ENCODE measurements at regions not wholly inside any gene's neighbourhood (a gene's known extent, or its start where the extent isn't known, plus 50 kb on each side); places are given as distances from the start of the nearest gene placed in this dataset.
"Not testable (repeated sequence)": the region's sequence is repeated elsewhere in the genome, so short reads cannot be mapped to it uniquely, and the experiment has no call there.

- Histone ChIP-seq H3K9me3 (ENCODE audit: control insufficient read depth, insufficient read depth, low read length) (no peaks in the 10 kb centered on the region), H3K36me3 (ENCODE audit: control insufficient read depth, insufficient read depth, low read length) (no peaks in the 10 kb centered on the region), H3K4me1 (ENCODE audit: control insufficient read depth, insufficient read depth, low read length) (no peaks in the 10 kb centered on the region), H3K27ac (ENCODE audit: low read depth, low read length) (no peak overlapping the region), H3K27me3 (ENCODE audit: control insufficient read depth, insufficient read depth, low read length) (no peaks in the 10 kb centered on the region), H3K4me3 (ENCODE audit: low read depth, low read length) (no peak overlapping the region)
- no peak for DNase-seq (ENCODE audit: low read depth in 4 of 6, low spot score in 6 of 6)
These were observed 356.8 kb upstream of the PCDH10 start for GRCh38 chr4:132792310-132792709.

DNA sequence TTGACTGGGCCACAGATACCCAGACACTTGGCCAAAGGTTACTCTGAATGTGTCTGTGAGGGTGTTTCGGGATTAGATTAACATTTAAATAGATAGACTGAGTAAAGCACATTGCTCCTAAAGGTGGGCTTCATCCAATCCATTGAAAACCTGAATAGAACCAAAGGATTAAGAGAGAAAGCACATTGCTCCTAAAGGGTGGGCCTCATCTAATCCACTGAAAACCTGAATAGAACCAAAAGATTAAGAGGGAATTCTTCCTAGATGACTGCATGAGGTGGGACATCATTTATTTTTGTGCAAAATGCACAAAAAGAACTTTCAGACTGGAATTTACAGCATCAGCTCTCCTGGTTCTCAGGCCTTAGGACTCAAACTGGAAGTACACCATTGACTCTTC, 351.2 kb upstream of the PCDH10 start:
- Histone ChIP-seq H3K4me1 (ENCODE audit: control insufficient read depth, insufficient read depth, low read length) (no peaks in the 10 kb centered on the region), H3K4me3 (ENCODE audit: low read depth, low read length) (no peak overlapping the region), H3K27ac (ENCODE audit: low read depth, low read length) (no peak overlapping the region), H3K9me3 (ENCODE audit: control insufficient read depth, insufficient read depth, low read length) (no peaks in the 10 kb centered on the region), H3K36me3 (ENCODE audit: control insufficient read depth, insufficient read depth, low read length) (no peaks in the 10 kb centered on the region), H3K27me3 (ENCODE audit: control insufficient read depth, insufficient read depth, low read length) (no peaks in the 10 kb centered on the region)
- no CpG with 5 or more reads among the region's 1 CpG for WGBS (ENCODE audit: insufficient coverage)
- no peak for DNase-seq (ENCODE audit: low read depth in 4 of 6, low spot score in 6 of 6)

DNA sequence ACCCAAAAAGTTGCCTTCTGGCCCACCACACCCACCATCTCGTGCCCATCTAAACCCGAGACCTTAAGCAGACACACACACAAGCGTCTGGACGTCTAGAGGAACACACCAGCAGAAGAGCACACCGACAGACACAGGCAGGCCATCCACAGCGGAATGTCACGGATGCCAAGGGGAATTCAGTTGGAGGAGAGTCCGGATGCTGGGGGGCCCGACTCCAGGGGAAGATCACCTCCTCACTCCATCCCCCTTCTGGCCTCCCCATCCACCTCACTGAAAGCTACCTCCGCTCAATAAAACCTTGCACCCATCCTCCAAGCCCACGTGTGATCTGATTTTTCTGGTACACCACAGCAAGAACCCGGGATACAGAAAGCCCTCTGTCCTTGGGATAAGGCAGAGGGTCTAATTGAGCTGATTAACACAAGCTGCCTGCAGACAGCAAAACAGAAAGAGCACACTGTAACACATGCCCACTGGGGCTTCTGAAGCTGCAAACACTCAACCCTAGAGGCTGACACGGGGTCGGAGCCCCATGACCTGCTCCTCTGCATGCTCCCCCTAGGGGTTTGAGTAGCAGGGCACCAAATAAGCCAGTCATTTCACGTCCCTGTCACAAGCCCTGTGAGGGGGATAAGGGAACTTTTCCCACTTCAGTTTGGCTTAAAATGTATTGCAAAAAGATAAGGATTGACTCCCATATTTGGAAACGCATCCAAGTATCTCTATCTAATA, 339.6 kb upstream of the PCDH10 start:
- DNase-seq (ENCODE audit: low read depth in 4 of 6, low spot score in 6 of 6): no peak
- H3K27ac ChIP-seq (ENCODE audit: low read depth, low read length): no peak overlapping the region
- H3K4me1 ChIP-seq (ENCODE audit: control insufficient read depth, insufficient read depth, low read length): no peaks in the 10 kb centered on the region
- H3K36me3 ChIP-seq (ENCODE audit: control insufficient read depth, insufficient read depth, low read length): no peaks in the 10 kb centered on the region
- H3K9me3 ChIP-seq (ENCODE audit: control insufficient read depth, insufficient read depth, low read length): no peaks in the 10 kb centered on the region
- no peaks in the 10 kb centered on the region for H3K27me3 ChIP-seq (ENCODE audit: control insufficient read depth, insufficient read depth, low read length)
- no peak overlapping the region for H3K4me3 ChIP-seq (ENCODE audit: low read depth, low read length)
- WGBS (ENCODE audit: insufficient coverage): 89% methylated on average over 9 of the region's 16 CpGs

DNA sequence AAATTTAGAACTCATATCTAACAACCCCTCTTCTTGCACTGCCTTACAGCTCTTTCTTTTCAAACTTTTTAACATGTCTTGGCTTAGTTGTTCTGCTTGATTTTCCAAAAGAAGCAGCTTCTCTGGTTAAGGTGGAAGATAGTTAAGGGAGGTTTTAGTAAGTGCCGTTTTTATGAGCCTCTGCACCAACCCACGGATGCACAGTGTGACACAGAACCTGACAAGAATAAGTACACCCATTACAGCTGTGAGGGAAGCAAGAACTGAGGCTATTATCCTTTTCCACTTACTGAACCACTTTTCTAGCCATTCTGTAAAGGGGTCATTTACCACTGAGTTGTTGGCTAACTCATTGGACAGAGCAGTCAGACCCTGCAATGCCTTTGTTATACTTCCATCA, 336.0 kb upstream of the PCDH10 start:
- not testable (repeated sequence) for H3K9me3 ChIP-seq (ENCODE audit: control insufficient read depth, insufficient read depth, low read length); H3K4me3 ChIP-seq (ENCODE audit: low read depth, low read length); H3K36me3 ChIP-seq (ENCODE audit: control insufficient read depth, insufficient read depth, low read length); H3K27ac ChIP-seq (ENCODE audit: low read depth, low read length); DNase-seq (ENCODE audit: low read depth in 4 of 6, low spot score in 6 of 6); H3K4me1 ChIP-seq (ENCODE audit: control insufficient read depth, insufficient read depth, low read length); H3K27me3 ChIP-seq (ENCODE audit: control insufficient read depth, insufficient read depth, low read length)
- WGBS (ENCODE audit: insufficient coverage): no CpG with 5 or more reads among the region's 2 CpGs

DNA sequence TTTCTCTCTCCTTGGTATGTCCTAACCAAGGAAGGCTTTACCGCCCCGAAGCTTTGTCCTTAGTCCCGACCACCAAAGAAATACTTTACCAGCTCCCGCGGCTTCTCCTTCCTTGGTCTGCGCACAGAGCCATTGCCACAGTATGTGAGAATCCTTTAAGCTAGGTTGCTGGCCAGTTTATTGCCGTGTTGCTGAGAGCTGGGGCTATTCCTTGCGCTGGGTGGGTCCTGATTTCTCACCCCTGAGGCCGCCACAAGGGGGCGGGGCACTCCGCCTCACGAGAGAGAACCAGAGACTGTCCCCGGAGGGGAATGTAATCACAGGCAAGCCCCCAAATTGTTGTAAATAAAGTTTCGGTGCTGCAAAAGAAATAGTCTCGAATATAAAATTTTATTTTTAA, 331.0 kb upstream of the PCDH10 start:
- WGBS (ENCODE audit: insufficient coverage): 83% methylated on average over 12 of the region's 15 CpGs
- Histone ChIP-seq H3K9me3 (ENCODE audit: control insufficient read depth, insufficient read depth, low read length) (no peaks in the 10 kb centered on the region), H3K4me1 (ENCODE audit: control insufficient read depth, insufficient read depth, low read length) (no peaks in the 10 kb centered on the region), H3K4me3 (ENCODE audit: low read depth, low read length) (no peak overlapping the region), H3K27me3 (ENCODE audit: control insufficient read depth, insufficient read depth, low read length) (no peaks in the 10 kb centered on the region), H3K27ac (ENCODE audit: low read depth, low read length) (no peak overlapping the region), H3K36me3 (ENCODE audit: control insufficient read depth, insufficient read depth, low read length) (no peaks in the 10 kb centered on the region)
- no peak for DNase-seq (ENCODE audit: low read depth in 4 of 6, low spot score in 6 of 6)

GRCh38 chr4:132823419-132823818, 325.7 kb upstream of the PCDH10 start:
- no peaks in the 10 kb centered on the region for H3K4me1 ChIP-seq (ENCODE audit: control insufficient read depth, insufficient read depth, low read length)
- no peaks in the 10 kb centered on the region for H3K36me3 ChIP-seq (ENCODE audit: control insufficient read depth, insufficient read depth, low read length)
- H3K27ac ChIP-seq (ENCODE audit: low read depth, low read length): no peak overlapping the region
- H3K27me3 ChIP-seq (ENCODE audit: control insufficient read depth, insufficient read depth, low read length): no peaks in the 10 kb centered on the region
- WGBS (ENCODE audit: insufficient coverage): no CpG with 5 or more reads among the region's 1 CpG
- no peak overlapping the region for H3K4me3 ChIP-seq (ENCODE audit: low read depth, low read length)
- no peaks in the 10 kb centered on the region for H3K9me3 ChIP-seq (ENCODE audit: control insufficient read depth, insufficient read depth, low read length)
- no peak for DNase-seq (ENCODE audit: low read depth in 4 of 6, low spot score in 6 of 6)

DNA sequence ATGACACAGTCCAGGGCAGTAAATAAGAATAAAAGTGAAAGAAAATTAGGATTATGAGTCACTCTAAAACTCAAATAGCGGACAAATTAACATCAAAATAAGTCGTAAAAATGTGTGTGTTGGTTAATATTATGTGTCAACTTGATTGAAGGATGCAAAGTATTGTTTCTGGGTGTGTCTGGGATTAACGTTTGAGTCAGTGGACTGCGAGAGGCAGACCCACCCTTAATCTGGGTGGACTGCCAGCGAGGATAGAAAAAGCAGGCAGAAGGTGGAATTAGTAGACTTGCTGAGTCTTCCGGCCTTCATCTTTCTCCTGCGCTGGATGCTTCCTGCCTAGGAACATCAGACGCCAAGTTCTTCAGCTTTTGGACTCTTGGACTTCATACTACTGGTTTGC, 324.3 kb upstream of the PCDH10 start:
- Histone ChIP-seq H3K4me3 (ENCODE audit: low read depth, low read length) (no peak overlapping the region), H3K9me3 (ENCODE audit: control insufficient read depth, insufficient read depth, low read length) (no peaks in the 10 kb centered on the region), H3K27me3 (ENCODE audit: control insufficient read depth, insufficient read depth, low read length) (no peaks in the 10 kb centered on the region), H3K36me3 (ENCODE audit: control insufficient read depth, insufficient read depth, low read length) (no peaks in the 10 kb centered on the region), H3K27ac (ENCODE audit: low read depth, low read length) (no peak overlapping the region), H3K4me1 (ENCODE audit: control insufficient read depth, insufficient read depth, low read length) (no peaks in the 10 kb centered on the region)
- DNase-seq (ENCODE audit: low read depth in 4 of 6, low spot score in 6 of 6): no peak
- whole genome bisulfite sequencing (ENCODE audit: insufficient coverage): 95% methylated on average over 7 of the region's 8 CpGs

GRCh38 chr4:132827522-132827921, 321.6 kb upstream of the PCDH10 start:
- Histone ChIP-seq H3K36me3 (ENCODE audit: control insufficient read depth, insufficient read depth, low read length) (no peaks in the 10 kb centered on the region), H3K27me3 (ENCODE audit: control insufficient read depth, insufficient read depth, low read length) (no peaks in the 10 kb centered on the region), H3K4me3 (ENCODE audit: low read depth, low read length) (no peak overlapping the region), H3K27ac (ENCODE audit: low read depth, low read length) (no peak overlapping the region), H3K9me3 (ENCODE audit: control insufficient read depth, insufficient read depth, low read length) (no peaks in the 10 kb centered on the region), H3K4me1 (ENCODE audit: control insufficient read depth, insufficient read depth, low read length) (no peaks in the 10 kb centered on the region)
- 46% methylated on average over 2 of the region's 4 CpGs for WGBS (ENCODE audit: insufficient coverage)
- DNase-seq (ENCODE audit: low read depth in 4 of 6, low spot score in 6 of 6): no peak

GRCh38 chr4:132838244-132838643, 310.9 kb upstream of the PCDH10 start:
- Histone ChIP-seq H3K4me1 (ENCODE audit: control insufficient read depth, insufficient read depth, low read length) (no peaks in the 10 kb centered on the region), H3K9me3 (ENCODE audit: control insufficient read depth, insufficient read depth, low read length) (no peaks in the 10 kb centered on the region), H3K27me3 (ENCODE audit: control insufficient read depth, insufficient read depth, low read length) (no peaks in the 10 kb centered on the region), H3K36me3 (ENCODE audit: control insufficient read depth, insufficient read depth, low read length) (no peaks in the 10 kb centered on the region), H3K27ac (ENCODE audit: low read depth, low read length) (no peak overlapping the region), H3K4me3 (ENCODE audit: low read depth, low read length) (no peak overlapping the region)
- 100% methylated on average over 1 of the region's 2 CpGs for WGBS (ENCODE audit: insufficient coverage)
- no peak for DNase-seq (ENCODE audit: low read depth in 4 of 6, low spot score in 6 of 6)

GRCh38 chr4:132839070-132839469, 310.0 kb upstream of the PCDH10 start:
- no peak for DNase-seq (ENCODE audit: low read depth in 4 of 6, low spot score in 6 of 6)
- Histone ChIP-seq H3K27me3 (ENCODE audit: control insufficient read depth, insufficient read depth, low read length) (no peaks in the 10 kb centered on the region), H3K4me3 (ENCODE audit: low read depth, low read length) (no peak overlapping the region), H3K4me1 (ENCODE audit: control insufficient read depth, insufficient read depth, low read length) (no peaks in the 10 kb centered on the region), H3K36me3 (ENCODE audit: control insufficient read depth, insufficient read depth, low read length) (no peaks in the 10 kb centered on the region), H3K9me3 (ENCODE audit: control insufficient read depth, insufficient read depth, low read length) (no peaks in the 10 kb centered on the region), H3K27ac (ENCODE audit: low read depth, low read length) (no peak overlapping the region)
